ENCODE measurements at regions not wholly inside any gene's neighbourhood (a gene's known extent, or its start where the extent isn't known, plus 50 kb on each side); places are given as distances from the start of the nearest gene placed in this dataset.

- H3K27me3 Mint-ChIP-seq (ENCODE audit: low read depth) = no peaks in the 10 kb centered on the region
- H3K36me3 Mint-ChIP-seq (ENCODE audit: low read depth) = no peaks in the 10 kb centered on the region
- peaks cover 2% of the 10 kb centered on the region for H3K9me3 Mint-ChIP-seq (ENCODE audit: low read depth)
- H3K4me1 Mint-ChIP-seq (ENCODE audit: low read depth) = peaks cover 14% of the 10 kb centered on the region
- DNase-seq (ENCODE audit: low spot score) = no peak
- H3K27ac Mint-ChIP-seq (ENCODE audit: unreplicated experiment) = no peak overlapping the region
- no peak for TF ChIP-seq CTCF (IDR thresholded peaks at IDR 0.05)
- no peak overlapping the region for H3K4me3 Mint-ChIP-seq (ENCODE audit: unreplicated experiment)
Measured at GRCh38 chr10:4191894-4192293, 406.9 kb upstream of the KLF6 start.

GRCh38 chr10:4191354-4191753 is 406.3 kb upstream of the KLF6 start:
- no peak for DNase-seq (ENCODE audit: low spot score)
- no peak for TF ChIP-seq CTCF (IDR thresholded peaks at IDR 0.05)
- H3K27ac Mint-ChIP-seq (ENCODE audit: unreplicated experiment) = no peak overlapping the region
- no peaks in the 10 kb centered on the region for H3K27me3 Mint-ChIP-seq (ENCODE audit: low read depth)
- no peaks in the 10 kb centered on the region for H3K36me3 Mint-ChIP-seq (ENCODE audit: low read depth)
- H3K4me3 Mint-ChIP-seq (ENCODE audit: unreplicated experiment) = no peak overlapping the region
- H3K4me1 Mint-ChIP-seq (ENCODE audit: low read depth) = peaks cover 9% of the 10 kb centered on the region
- peaks cover 2% of the 10 kb centered on the region for H3K9me3 Mint-ChIP-seq (ENCODE audit: low read depth)

GRCh38 chr10:4190876-4191275 is 405.9 kb upstream of the KLF6 start:
- no peak for TF ChIP-seq CTCF (IDR thresholded peaks at IDR 0.05)
- DNase-seq (ENCODE audit: low spot score) = no peak
- no peak overlapping the region for H3K27ac Mint-ChIP-seq (ENCODE audit: unreplicated experiment)
- peaks cover 4% of the 10 kb centered on the region for H3K4me1 Mint-ChIP-seq (ENCODE audit: low read depth)
- H3K36me3 Mint-ChIP-seq (ENCODE audit: low read depth) = no peaks in the 10 kb centered on the region
- no peaks in the 10 kb centered on the region for H3K27me3 Mint-ChIP-seq (ENCODE audit: low read depth)
- peaks cover 2% of the 10 kb centered on the region for H3K9me3 Mint-ChIP-seq (ENCODE audit: low read depth)
- no peak overlapping the region for H3K4me3 Mint-ChIP-seq (ENCODE audit: unreplicated experiment)

- no peak overlapping the region for H3K4me3 Mint-ChIP-seq (ENCODE audit: unreplicated experiment)
- DNase-seq (ENCODE audit: low spot score) = no peak
- peaks cover 4% of the 10 kb centered on the region for H3K4me1 Mint-ChIP-seq (ENCODE audit: low read depth)
- no peak for TF ChIP-seq CTCF (IDR thresholded peaks at IDR 0.05)
- H3K9me3 Mint-ChIP-seq (ENCODE audit: low read depth) = peaks cover 4% of the 10 kb centered on the region
- no peaks in the 10 kb centered on the region for H3K36me3 Mint-ChIP-seq (ENCODE audit: low read depth)
- no peaks in the 10 kb centered on the region for H3K27me3 Mint-ChIP-seq (ENCODE audit: low read depth)
- no peak overlapping the region for H3K27ac Mint-ChIP-seq (ENCODE audit: unreplicated experiment)
Measured at GRCh38 chr10:4189281-4189680, 404.3 kb upstream of the KLF6 start.

- Mint-ChIP-seq H3K4me3 (ENCODE audit: unreplicated experiment) (no peak overlapping the region), H3K36me3 (ENCODE audit: low read depth) (no peaks in the 10 kb centered on the region), H3K4me1 (ENCODE audit: low read depth) (peaks cover 8% of the 10 kb centered on the region), H3K9me3 (ENCODE audit: low read depth) (peaks cover 7% of the 10 kb centered on the region), H3K27ac (ENCODE audit: unreplicated experiment) (no peak overlapping the region), H3K27me3 (ENCODE audit: low read depth) (no peaks in the 10 kb centered on the region)
- no peak for TF ChIP-seq CTCF (IDR thresholded peaks at IDR 0.05)
- DNase-seq (ENCODE audit: low spot score) = no peak
Measured at GRCh38 chr10:4188406-4188805, 403.4 kb upstream of the KLF6 start.

Measured in chondrocyte (in vitro differentiated cells).